WTC11 (cell line): ENCODE measurements at regions not wholly inside any gene's neighbourhood (a gene's known extent, or its start where the extent isn't known, plus 50 kb on each side); places are given as distances from the start of the nearest gene placed in this dataset.

Experiments used
- ATAC-seq: fragments of 200-7000 bp; cut with Tn5 transposase; 2 replicates; pipeline ENCODE4 v1.10.0; 2021; ENCODE audit warnings: mild to moderate bottlenecking, moderate library complexity
- CTCF ChIA-PET: fragments of 300-600 bp; sonication (Branson Sonifier 250); formaldehyde crosslinking; loops from one replicate; lab custom pipeline; 2021; ENCODE audit warnings: antibody characterized with exemption; lab: Charles Lee
- POLR2A ChIA-PET: fragments of 350-600 bp; sonication (Branson Sonifier 250); formaldehyde crosslinking; loops from one replicate; lab custom pipeline; 2021; ENCODE audit warnings: antibody characterized with exemption; lab: Charles Lee
- DNase-seq: peaks from one replicate; pipeline ENCODE4 v3.0.0; 2021; ENCODE audit warnings: low spot score
- H3K27ac Mint-ChIP-seq: 2 replicates; pipeline ENCODE4 v1.8.0; 2021; ENCODE audit warnings: mixed read lengths
- H3K27me3 Mint-ChIP-seq: 2 replicates; pipeline ENCODE4 v1.8.0; 2021; ENCODE audit warnings: low read depth, mild to moderate bottlenecking, moderate library complexity, mixed read lengths
- H3K36me3 Mint-ChIP-seq: 2 replicates; pipeline ENCODE4 v1.8.0; 2021; ENCODE audit warnings: mixed read lengths
- H3K4me1 Mint-ChIP-seq: 2 replicates; pipeline ENCODE4 v1.8.0; 2022; ENCODE audit warnings: mixed read lengths
- H3K4me3 Mint-ChIP-seq: 2 replicates; pipeline ENCODE4 v1.8.0; 2021; ENCODE audit warnings: mild to moderate bottlenecking, moderate library complexity, mixed read lengths
- H3K9me3 Mint-ChIP-seq: 2 replicates; pipeline ENCODE4 v1.8.0; 2021; ENCODE audit warnings: mixed read lengths
- AFF4 ChIP-seq: sonication (generic); formaldehyde crosslinking; IDR thresholded peaks from 2 replicates; pipeline ENCODE4 v1.8.1; 2023; ENCODE audit warnings: mild to moderate bottlenecking, missing genetic modification reagents, borderline replicate concordance
- ATF2 ChIP-seq: sonication (generic); formaldehyde crosslinking; IDR thresholded peaks from 2 replicates; pipeline ENCODE4 v1.8.1; 2022; ENCODE audit warnings: low read depth, missing genetic modification reagents, borderline replicate concordance
- ATF6 ChIP-seq: sonication (generic); formaldehyde crosslinking; IDR thresholded peaks from 2 replicates; pipeline ENCODE4 v1.8.1; 2023; ENCODE audit warnings: mild to moderate bottlenecking, missing genetic modification reagents
- CDX4 ChIP-seq: fragments of 250-450 bp; sonication (Bioruptor Pico); IDR thresholded peaks from 2 replicates; pipeline ENCODE4 v1.9.0; 2021; ENCODE audit warnings: moderate library complexity, mild to moderate bottlenecking, inconsistent platforms, borderline replicate concordance
- ELF4 ChIP-seq: sonication (generic); formaldehyde crosslinking; IDR thresholded peaks from 2 replicates; pipeline ENCODE4 v1.8.1; 2022; ENCODE audit warnings: low read depth, mild to moderate bottlenecking, moderate library complexity, missing genetic modification reagents
- ETV6 ChIP-seq: sonication (generic); formaldehyde crosslinking; IDR thresholded peaks from 2 replicates; pipeline ENCODE4 v1.8.1; 2022; ENCODE audit warnings: mild to moderate bottlenecking, missing genetic modification reagents
- FOXJ3 ChIP-seq: sonication (generic); formaldehyde crosslinking; IDR thresholded peaks from 2 replicates; pipeline ENCODE4 v1.9.0; 2021; ENCODE audit warnings: missing genetic modification reagents, mild to moderate bottlenecking, borderline replicate concordance
- FOXK1 ChIP-seq: sonication (generic); formaldehyde crosslinking; IDR thresholded peaks from 2 replicates; pipeline ENCODE4 v1.8.0; 2022; ENCODE audit warnings: mild to moderate bottlenecking, moderate library complexity, missing genetic modification reagents
- FOXP1 ChIP-seq: sonication (generic); formaldehyde crosslinking; IDR thresholded peaks from 2 replicates; pipeline ENCODE4 v1.8.0; 2022; ENCODE audit warnings: missing genetic modification reagents, mild to moderate bottlenecking, moderate library complexity, borderline replicate concordance
- GRHL2 ChIP-seq: fragments of 250-450 bp; sonication (Bioruptor Pico); IDR thresholded peaks from 2 replicates; pipeline ENCODE4 v1.8.0; 2022; ENCODE audit warnings: mild to moderate bottlenecking, moderate library complexity; ENCODE audit not compliant: insufficient replicate concordance, severe bottlenecking
- HMGXB4 ChIP-seq: sonication (generic); formaldehyde crosslinking; IDR thresholded peaks from 2 replicates; pipeline ENCODE4 v1.8.1; 2023; ENCODE audit warnings: mild to moderate bottlenecking, moderate library complexity, missing genetic modification reagents
- NR1H2 ChIP-seq: sonication (generic); formaldehyde crosslinking; IDR thresholded peaks from 2 replicates; pipeline ENCODE4 v1.9.0; 2021; ENCODE audit warnings: mild to moderate bottlenecking, moderate library complexity, missing genetic modification reagents
- TEAD1 ChIP-seq: sonication (generic); formaldehyde crosslinking; IDR thresholded peaks from 2 replicates; pipeline ENCODE4 v1.8.0; 2022; ENCODE audit warnings: mild to moderate bottlenecking, missing genetic modification reagents
- ZNF219 ChIP-seq: sonication (generic); formaldehyde crosslinking; IDR thresholded peaks from 2 replicates; pipeline ENCODE4 v1.8.0; 2023; ENCODE audit warnings: missing genetic modification reagents, mild to moderate bottlenecking, borderline replicate concordance
- ZNF232 ChIP-seq: sonication (generic); formaldehyde crosslinking; IDR thresholded peaks from 2 replicates; pipeline ENCODE4 v1.8.0; 2022; ENCODE audit warnings: mild to moderate bottlenecking, missing genetic modification reagents
- ZNF263 ChIP-seq: sonication (generic); formaldehyde crosslinking; IDR thresholded peaks from 2 replicates; pipeline ENCODE4 v1.8.1; 2022; ENCODE audit warnings: low read depth, mild to moderate bottlenecking, moderate library complexity, missing genetic modification reagents
- ZNF317 ChIP-seq: sonication (generic); formaldehyde crosslinking; IDR thresholded peaks from 2 replicates; pipeline ENCODE4 v1.8.1; 2023; ENCODE audit warnings: low read depth, mild to moderate bottlenecking, moderate library complexity, missing genetic modification reagents, borderline replicate concordance
- ZNF425 ChIP-seq: fragments of 250-450 bp; sonication (Bioruptor Pico); conservative IDR thresholded peaks from 2 replicates; pipeline ENCODE4 v1.9.0; 2021; ENCODE audit warnings: mild to moderate bottlenecking

GRCh38 chr11:15539645-15540044 lies 424.9 kb downstream of the INSC start:
- no peak overlapping the region for H3K27ac Mint-ChIP-seq
- H3K27me3 Mint-ChIP-seq = no peaks in the 10 kb centered on the region
- H3K4me3 Mint-ChIP-seq = no peak overlapping the region
- ChIA-PET POLR2A (no interaction called here), CTCF (interaction anchor here (0.9 kb wide), 1 partner anchor 110 kb away, joined by 3 read pairs; no protein-coding TSS in a partner anchor)
- TF ChIP-seq ZNF425 (CRISPR knock-in tag) (no peak), ZNF263 (CRISPR knock-in tag) (no peak), FOXP1 (CRISPR knock-in tag) (no peak), CDX4 (no peak), TEAD1 (CRISPR knock-in tag) (no peak), ELF4 (CRISPR knock-in tag) (no peak)
- H3K4me1 Mint-ChIP-seq = peaks cover 25% of the 10 kb centered on the region
- ATAC-seq = peak; percentile 67
- no peaks in the 10 kb centered on the region for H3K9me3 Mint-ChIP-seq
- no peaks in the 10 kb centered on the region for H3K36me3 Mint-ChIP-seq
- no peak for DNase-seq

GRCh38 chr11:15541079-15541478 lies 426.4 kb downstream of the INSC start:
- no peak for DNase-seq
- Mint-ChIP-seq H3K4me3 (no peak overlapping the region), H3K9me3 (no peaks in the 10 kb centered on the region), H3K27me3 (no peaks in the 10 kb centered on the region), H3K36me3 (no peaks in the 10 kb centered on the region), H3K27ac (no peak overlapping the region), H3K4me1 (peaks cover 25% of the 10 kb centered on the region)
- POLR2A ChIA-PET = no interaction called here
- no peak for TF ChIP-seq FOXJ3 (CRISPR knock-in tag)
- no peak for TF ChIP-seq ATF6
- TF ChIP-seq ZNF219 (CRISPR knock-in tag) = no peak
- TF ChIP-seq ZNF232 = no peak
- TF ChIP-seq ATF2 (CRISPR knock-in tag) = no peak
- TF ChIP-seq AFF4 = no peak
- TF ChIP-seq NR1H2 (CRISPR knock-in tag) = no peak
- TF ChIP-seq CDX4 = no peak
- TF ChIP-seq HMGXB4 = no peak
- TF ChIP-seq ZNF317 = no peak
- TF ChIP-seq FOXK1 = no peak
- no peak for TF ChIP-seq GRHL2 (CRISPR knock-in tag)
- no peak for TF ChIP-seq ETV6 (CRISPR knock-in tag)
- no peak for ATAC-seq
- CTCF ChIA-PET = no interaction called here
